ENCODE measurements at regions not wholly inside any gene's neighbourhood (a gene's known extent, or its start where the extent isn't known, plus 50 kb on each side); places are given as distances from the start of the nearest gene placed in this dataset.

DNA sequence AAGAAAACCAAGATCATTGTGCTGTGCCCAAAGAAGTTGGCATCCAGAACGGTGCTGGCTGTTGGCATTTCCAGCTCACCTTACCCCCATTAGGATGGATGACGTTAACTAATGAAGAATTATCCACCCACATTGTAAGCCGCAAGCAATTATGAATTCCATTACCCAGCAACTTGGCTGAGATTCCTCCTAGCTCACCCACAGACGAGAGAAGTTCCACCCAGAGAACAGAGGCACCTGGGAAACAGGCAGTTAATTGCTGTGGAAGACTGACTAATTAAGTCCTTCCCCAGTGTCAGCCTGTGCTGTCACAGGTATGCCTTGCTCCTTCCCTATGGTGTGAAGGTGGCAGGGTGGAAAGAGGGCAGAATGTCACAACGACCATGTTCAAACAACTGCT, 456.2 kb upstream of the CDH5 start:
- H3K4ac ChIP-seq (ENCODE audit: low read depth, low read length): no peak overlapping the region
- TF ChIP-seq RAD21 (IDR thresholded peaks at IDR 0.05; ENCODE audit: low read length) (no peak), RFX5 (IDR thresholded peaks at IDR 0.05; ENCODE audit: low read depth, low read length) (no peak), FOS (IDR thresholded peaks at IDR 0.05; ENCODE audit: low read depth, low read length) (no peak)
- TF ChIP-seq, protein P1, sequence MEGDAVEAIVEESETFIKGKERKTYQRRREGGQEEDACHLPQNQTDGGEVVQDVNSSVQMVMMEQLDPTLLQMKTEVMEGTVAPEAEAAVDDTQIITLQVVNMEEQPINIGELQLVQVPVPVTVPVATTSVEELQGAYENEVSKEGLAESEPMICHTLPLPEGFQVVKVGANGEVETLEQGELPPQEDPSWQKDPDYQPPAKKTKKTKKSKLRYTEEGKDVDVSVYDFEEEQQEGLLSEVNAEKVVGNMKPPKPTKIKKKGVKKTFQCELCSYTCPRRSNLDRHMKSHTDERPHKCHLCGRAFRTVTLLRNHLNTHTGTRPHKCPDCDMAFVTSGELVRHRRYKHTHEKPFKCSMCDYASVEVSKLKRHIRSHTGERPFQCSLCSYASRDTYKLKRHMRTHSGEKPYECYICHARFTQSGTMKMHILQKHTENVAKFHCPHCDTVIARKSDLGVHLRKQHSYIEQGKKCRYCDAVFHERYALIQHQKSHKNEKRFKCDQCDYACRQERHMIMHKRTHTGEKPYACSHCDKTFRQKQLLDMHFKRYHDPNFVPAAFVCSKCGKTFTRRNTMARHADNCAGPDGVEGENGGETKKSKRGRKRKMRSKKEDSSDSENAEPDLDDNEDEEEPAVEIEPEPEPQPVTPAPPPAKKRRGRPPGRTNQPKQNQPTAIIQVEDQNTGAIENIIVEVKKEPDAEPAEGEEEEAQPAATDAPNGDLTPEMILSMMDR (conservative IDR thresholded peaks at IDR 0.05; ENCODE audit: low read depth, low read length): no peak
- no peaks in the 10 kb centered on the region for H4K20me1 ChIP-seq (ENCODE audit: insufficient read depth, low read length)
- no peak for ATAC-seq (ENCODE audit: low read depth)
- no peak for DNase-seq
- H3K4me1 ChIP-seq (ENCODE audit: control insufficient read depth, insufficient read depth, low read length): no peaks in the 10 kb centered on the region
- H4K5ac ChIP-seq (ENCODE audit: low read depth, low read length): no peak overlapping the region
- H2BK15ac ChIP-seq (ENCODE audit: low read depth, low read length): no peak overlapping the region
- in situ Hi-C loops (cut with MboI; ENCODE audit: low sequenced_read_pairs) (no loop called here), dilution Hi-C loops (cut with HindIII; ENCODE audit: low sequenced_read_pairs, unreplicated experiment) (no loop called here), intact Hi-C loops (cut with micrococcal nuclease) (no loop called here)
- H3K27me3 ChIP-seq (ENCODE audit: control insufficient read depth, insufficient read depth, low read length): peaks cover 17% of the 10 kb centered on the region
- POLR2A ChIA-PET (ENCODE audit: unreplicated experiment): no interaction called here
- H3K9me1 ChIP-seq (ENCODE audit: insufficient read depth, low read length): no peaks in the 10 kb centered on the region
- no peak overlapping the region for H3K18ac ChIP-seq (ENCODE audit: low read depth, low read length)
- H2BK5ac ChIP-seq (ENCODE audit: low read depth, low read length, poor library complexity, severe bottlenecking): no peak overlapping the region
- no peak overlapping the region for H3K23ac ChIP-seq (ENCODE audit: low read depth, low read length)
- no peak overlapping the region for H3K4me2 ChIP-seq (ENCODE audit: low read depth, low read length)
- H3K79me1 ChIP-seq (ENCODE audit: low read depth in 1 of 2, low read length in 2 of 2): no peaks in the 10 kb centered on the region
- H3K14ac ChIP-seq (replicated peaks; ENCODE audit: low read depth, low read length): no peak overlapping the region
- no peak overlapping the region for H2AK5ac ChIP-seq (ENCODE audit: low read depth, low read length)
- H3K56ac ChIP-seq (ENCODE audit: extremely low read depth, insufficient read depth, low read length): no peak overlapping the region
- H4K91ac ChIP-seq (ENCODE audit: insufficient read depth, low read depth, low read length): no peak overlapping the region
- H3K9me3 ChIP-seq (ENCODE audit: control insufficient read depth, insufficient read depth, low read length): no peaks in the 10 kb centered on the region
- no peak overlapping the region for H2BK20ac ChIP-seq (ENCODE audit: low read depth, low read length)
- no peak overlapping the region for H2AK9ac ChIP-seq (replicated peaks; ENCODE audit: low read depth, low read length, poor library complexity)
- no CpG with 5 or more reads among the region's 5 CpGs for WGBS, 2 experiments (ENCODE audit: extremely low coverage in 2 of 2, insufficient read length in 1 of 2)
- no peak overlapping the region for H2AFZ ChIP-seq (replicated peaks; ENCODE audit: low read length, poor library complexity)
- H3K36me3 ChIP-seq (ENCODE audit: control insufficient read depth, insufficient read depth, low read length): no peaks in the 10 kb centered on the region
- no peak overlapping the region for H2BK120ac ChIP-seq (ENCODE audit: low read depth, low read length)
- no peak overlapping the region for H4K8ac ChIP-seq (ENCODE audit: low read depth in 2 of 2, low read length in 2 of 2)
- no peak overlapping the region for H3K4me3 ChIP-seq (ENCODE audit: insufficient read depth, low read depth, low read length)
- no peak overlapping the region for H3K27ac ChIP-seq (ENCODE audit: insufficient read depth, low read length)
- H3K9ac ChIP-seq (ENCODE audit: low read depth, low read length): no peak overlapping the region
- CTCF ChIA-PET: no interaction called here
- no TSS peak for BruUV-seq (replicated peaks)
